T-helper 2 cell treated with Interferon-gamma antibody and Interleukin-4, amounts not matched to agents 100 ng/mL and 5 ng/mL, for 36 hours (primary cell): ENCODE measurements at regions not wholly inside any gene's neighbourhood (a gene's known extent, or its start where the extent isn't known, plus 50 kb on each side); places are given as distances from the start of the nearest gene placed in this dataset.

Experiments
- intact Hi-C: fragments of 100-400 bp; cut with micrococcal nuclease; formaldehyde crosslinking; loops from one replicate; pipeline ENCODE4 v1.15.1; 2023

- intact Hi-C loops = no loop called here
Measured at GRCh38 chr6:90346729-90347128, 50.1 kb upstream of the BACH2 start.
